ENCODE measurements at regions not wholly inside any gene's neighbourhood (a gene's known extent, or its start where the extent isn't known, plus 50 kb on each side); places are given as distances from the start of the nearest gene placed in this dataset.

- TF ChIP-seq POLR2A (IDR thresholded peaks at IDR 0.05) (no peak), CTCF (IDR thresholded peaks at IDR 0.05) (no peak)
These were observed 1373.7 kb downstream of the PCDH9 start for GRCh38 chr13:65856431-65856830.
